A673 (cell line): ENCODE measurements at regions not wholly inside any gene's neighbourhood (a gene's known extent, or its start where the extent isn't known, plus 50 kb on each side); places are given as distances from the start of the nearest gene placed in this dataset.

Experiments used
- EZH2 ChIP-seq: fragments of 200-600 bp; sonication (generic); IDR thresholded peaks from 2 replicates; pipeline ENCODE4 v1.6.1; 2017; ENCODE audit warnings: borderline replicate concordance, low read depth, mild to moderate bottlenecking, mixed read lengths, antibody characterized with exemption, low read length; ENCODE audit not compliant: poor library complexity, severe bottlenecking
- TF ChIP-seq, protein P1 (sequence below): fragments of 300-800, 200-600 bp; sonication (generic); conservative IDR thresholded peaks from 2 replicates; pipeline ENCODE4 v1.5.1; 2017; ENCODE audit warnings: low read depth, mild to moderate bottlenecking, antibody characterized with exemption, low read length, moderate library complexity, mixed read lengths

- no peak for TF ChIP-seq EZH2
- TF ChIP-seq, protein P1, sequence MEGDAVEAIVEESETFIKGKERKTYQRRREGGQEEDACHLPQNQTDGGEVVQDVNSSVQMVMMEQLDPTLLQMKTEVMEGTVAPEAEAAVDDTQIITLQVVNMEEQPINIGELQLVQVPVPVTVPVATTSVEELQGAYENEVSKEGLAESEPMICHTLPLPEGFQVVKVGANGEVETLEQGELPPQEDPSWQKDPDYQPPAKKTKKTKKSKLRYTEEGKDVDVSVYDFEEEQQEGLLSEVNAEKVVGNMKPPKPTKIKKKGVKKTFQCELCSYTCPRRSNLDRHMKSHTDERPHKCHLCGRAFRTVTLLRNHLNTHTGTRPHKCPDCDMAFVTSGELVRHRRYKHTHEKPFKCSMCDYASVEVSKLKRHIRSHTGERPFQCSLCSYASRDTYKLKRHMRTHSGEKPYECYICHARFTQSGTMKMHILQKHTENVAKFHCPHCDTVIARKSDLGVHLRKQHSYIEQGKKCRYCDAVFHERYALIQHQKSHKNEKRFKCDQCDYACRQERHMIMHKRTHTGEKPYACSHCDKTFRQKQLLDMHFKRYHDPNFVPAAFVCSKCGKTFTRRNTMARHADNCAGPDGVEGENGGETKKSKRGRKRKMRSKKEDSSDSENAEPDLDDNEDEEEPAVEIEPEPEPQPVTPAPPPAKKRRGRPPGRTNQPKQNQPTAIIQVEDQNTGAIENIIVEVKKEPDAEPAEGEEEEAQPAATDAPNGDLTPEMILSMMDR = no peak
Measured at GRCh38 chr22:49259839-49260615, 567.6 kb downstream of the BRD1 start.
